ENCODE measurements at regions not wholly inside any gene's neighbourhood (a gene's known extent, or its start where the extent isn't known, plus 50 kb on each side); places are given as distances from the start of the nearest gene placed in this dataset.

GRCh38 chr16:73323880-73324279, 276.0 kb upstream of the ZFHX3 start:
- no peak overlapping the region for H3K4me3 Mint-ChIP-seq
- H3K36me3 ChIP-seq (ENCODE audit: insufficient read depth): no peaks in the 10 kb centered on the region
- H3K9me2 ChIP-seq (ENCODE audit: insufficient read depth): peaks cover 10% of the 10 kb centered on the region; the same call in 1 of the 2 replicates
- no peak for DNase-seq (ENCODE audit: low spot score)
- H3F3A ChIP-seq (replicated peaks; ENCODE audit: low read depth): no peaks in the 10 kb centered on the region
- H3K27me3 ChIP-seq (ENCODE audit: insufficient read depth): no peaks in the 10 kb centered on the region
- no peaks in the 10 kb centered on the region for H3K36me3 Mint-ChIP-seq (ENCODE audit: low read depth)
- H3K4me3 ChIP-seq: no peak overlapping the region
- H4K20me1 ChIP-seq (replicated peaks; ENCODE audit: insufficient read depth): no peaks in the 10 kb centered on the region
- no peak overlapping the region for H3K27ac Mint-ChIP-seq
- H2AFZ ChIP-seq: no peak overlapping the region
- ATAC-seq: no peak
- H3K4me1 Mint-ChIP-seq: peaks cover 7% of the 10 kb centered on the region; the same call in 2 of the 3 replicates
- no peaks in the 10 kb centered on the region for H3K79me2 ChIP-seq (replicated peaks; ENCODE audit: insufficient read depth)
- H3K27me3 Mint-ChIP-seq (ENCODE audit: insufficient read depth, low read depth, poor library complexity): no peaks in the 10 kb centered on the region
- TF ChIP-seq CTCF (conservative IDR thresholded peaks at IDR 0.05; ENCODE audit: low read depth in 2 of 2) (no peak), EZH2 (IDR thresholded peaks at IDR 0.05; ENCODE audit: low read depth, unreplicated experiment) (no peak), ZNF462 (CRISPR knock-in tag; IDR thresholded peaks at IDR 0.05) (no peak)
- no peak overlapping the region for H3K27ac ChIP-seq (ENCODE audit: low read depth)
- 0 out of 2 replicates have a peak, but pooled peaks cover 7% of the 10 kb centered on the region for H3K4me1 ChIP-seq (ENCODE audit: insufficient read depth)
- no peak overlapping the region for H3K4me2 ChIP-seq
- no peaks in the 10 kb centered on the region; the same call in 2 of the 3 replicates for H3K9me3 Mint-ChIP-seq

GRCh38 chr16:73322856-73323255, 274.9 kb upstream of the ZFHX3 start:
- no peaks in the 10 kb centered on the region for H3K79me2 ChIP-seq (replicated peaks; ENCODE audit: insufficient read depth)
- no peaks in the 10 kb centered on the region for H3K36me3 ChIP-seq (ENCODE audit: insufficient read depth)
- ATAC-seq (no peak), DNase-seq (ENCODE audit: low spot score) (no peak)
- Mint-ChIP-seq H3K27me3 (ENCODE audit: insufficient read depth, low read depth, poor library complexity) (no peaks in the 10 kb centered on the region), H3K36me3 (ENCODE audit: low read depth) (no peaks in the 10 kb centered on the region), H3K4me1 (peaks cover 7% of the 10 kb centered on the region; the same call in 2 of the 3 replicates), H3K27ac (no peak overlapping the region), H3K9me3 (no peaks in the 10 kb centered on the region), H3K4me3 (no peak overlapping the region)
- H3K4me3 ChIP-seq: no peak overlapping the region
- H3K4me2 ChIP-seq: no peak overlapping the region
- no peak overlapping the region for H3K27ac ChIP-seq (ENCODE audit: low read depth)
- no peaks in the 10 kb centered on the region for H3F3A ChIP-seq (replicated peaks; ENCODE audit: low read depth)
- no peaks in the 10 kb centered on the region for H4K20me1 ChIP-seq (replicated peaks; ENCODE audit: insufficient read depth)
- H3K27me3 ChIP-seq (ENCODE audit: insufficient read depth): no peaks in the 10 kb centered on the region
- no peak overlapping the region for H2AFZ ChIP-seq
- peaks cover 10% of the 10 kb centered on the region; the same call in 1 of the 2 replicates for H3K9me2 ChIP-seq (ENCODE audit: insufficient read depth)
- 0 out of 2 replicates have a peak, but pooled peaks cover 7% of the 10 kb centered on the region for H3K4me1 ChIP-seq (ENCODE audit: insufficient read depth)
- TF ChIP-seq ETS1 (IDR thresholded peaks at IDR 0.05) (no peak), REST (IDR thresholded peaks at IDR 0.05; ENCODE audit: unreplicated experiment) (no peak), JUNB (IDR thresholded peaks at IDR 0.05; ENCODE audit: unreplicated experiment) (no peak), EZH2 (IDR thresholded peaks at IDR 0.05; ENCODE audit: low read depth, unreplicated experiment) (no peak), ZNF331 (CRISPR knock-in tag; IDR thresholded peaks at IDR 0.05; ENCODE audit: low read depth) (no peak), POLR2AphosphoS5 (IDR thresholded peaks at IDR 0.05; ENCODE audit: low read depth) (no peak), STAT1 (IDR thresholded peaks at IDR 0.05; ENCODE audit: unreplicated experiment) (no peak)
